Muscle layer of duodenum (tissue), 2 donors: ENCODE measurements at regions not wholly inside any gene's neighbourhood (a gene's known extent, or its start where the extent isn't known, plus 50 kb on each side); places are given as distances from the start of the nearest gene placed in this dataset.
A peak's percentile ranks its signal among the peaks of the same experiment; 100 is the strongest.

Experiments used
- H3K27ac ChIP-seq: one replicate; pipeline ENCODE4 v1.7.0; 2013; ENCODE audit warnings: mild to moderate bottlenecking, low read length
- H3K27me3 ChIP-seq: one replicate; pipeline ENCODE4 v1.7.0; 2013; ENCODE audit warnings: low read depth, mild to moderate bottlenecking, control low read depth, low read length
- H3K36me3 ChIP-seq, 2 donors: one replicate each; pipeline ENCODE4 v1.7.0; 2013; ENCODE audit warnings: low read length in 2 of 2, control low read depth in 1 of 2, mild to moderate bottlenecking in 1 of 2; ENCODE audit not compliant: insufficient read depth in 2 of 2, control insufficient read depth in 1 of 2
- H3K4me1 ChIP-seq, 2 donors: one replicate each; pipeline ENCODE4 v1.7.0; 2013; ENCODE audit warnings: low read length in 2 of 2, mild to moderate bottlenecking in 2 of 2, control low read depth in 1 of 2, moderate library complexity in 1 of 2; ENCODE audit not compliant: insufficient read depth in 2 of 2, control insufficient read depth in 1 of 2
- H3K4me3 ChIP-seq, 2 donors: one replicate each; pipeline ENCODE4 v1.7.0; 2013; ENCODE audit warnings: low read length in 2 of 2, low read depth in 1 of 2, mild to moderate bottlenecking in 1 of 2
- H3K9me3 ChIP-seq, 2 donors: one replicate each; pipeline ENCODE4 v1.7.0; 2013; ENCODE audit warnings: low read length in 2 of 2, control low read depth in 1 of 2, mild to moderate bottlenecking in 1 of 2; ENCODE audit not compliant: control insufficient read depth in 1 of 2
- donor health status: healthy.

- H3K4me3 ChIP-seq = no peak overlapping the region
- H3K9me3 ChIP-seq = no peaks in the 10 kb centered on the region
- no peaks in the 10 kb centered on the region for H3K36me3 ChIP-seq
- no peaks in the 10 kb centered on the region for H3K27me3 ChIP-seq
- no peaks in the 10 kb centered on the region for H3K4me1 ChIP-seq
- no peak overlapping the region for H3K27ac ChIP-seq
These were observed 141.8 kb upstream of the RASSF8 start for GRCh38 chr12:25816637-25817036.

- Histone ChIP-seq H3K27me3 (no peaks in the 10 kb centered on the region), H3K36me3 (no peaks in the 10 kb centered on the region), H3K4me3 (no peak overlapping the region), H3K27ac (no peak overlapping the region), H3K9me3 (no peaks in the 10 kb centered on the region), H3K4me1 (no peaks in the 10 kb centered on the region)
These were observed 141.3 kb upstream of the RASSF8 start for GRCh38 chr12:25817166-25817565.

GRCh38 chr12:25818596-25819390, 139.7 kb upstream of the RASSF8 start:
- no peaks in the 10 kb centered on the region for H3K27me3 ChIP-seq
- H3K4me3 ChIP-seq = no peak overlapping the region
- H3K4me1 ChIP-seq = no peaks in the 10 kb centered on the region

GRCh38 chr12:25819691-25820090, 138.8 kb upstream of the RASSF8 start:
- Histone ChIP-seq H3K9me3 (no peaks in the 10 kb centered on the region), H3K27ac (no peak overlapping the region), H3K4me1 (peaks cover 0 to 4% of the 10 kb centered on the region in 2 donors), H3K4me3 (no peak overlapping the region), H3K27me3 (no peaks in the 10 kb centered on the region), H3K36me3 (no peaks in the 10 kb centered on the region)

More at GRCh38 chr12:25818596-25819390, 139.7 kb upstream of the RASSF8 start:
- H3K27ac ChIP-seq = no peak overlapping the region
- H3K9me3 ChIP-seq = no peaks in the 10 kb centered on the region
- no peaks in the 10 kb centered on the region for H3K36me3 ChIP-seq

- Histone ChIP-seq H3K4me1 (peaks cover 0 to 4% of the 10 kb centered on the region in 2 donors), H3K27ac (no peak overlapping the region), H3K9me3 (no peaks in the 10 kb centered on the region), H3K27me3 (no peaks in the 10 kb centered on the region), H3K4me3 (no peak overlapping the region), H3K36me3 (no peaks in the 10 kb centered on the region)
These were observed 136.2 kb upstream of the RASSF8 start for GRCh38 chr12:25822281-25822680.

GRCh38 chr12:25824734-25825133, 133.7 kb upstream of the RASSF8 start:
- Histone ChIP-seq H3K27ac (peak overlapping the region; percentile 50), H3K9me3 (no peaks in the 10 kb centered on the region), H3K27me3 (no peaks in the 10 kb centered on the region), H3K36me3 (no peaks in the 10 kb centered on the region), H3K4me3 (no peak overlapping the region), H3K4me1 (peaks cover 4 to 12% of the 10 kb centered on the region in 2 donors)

- H3K4me1 ChIP-seq = peaks cover 4 to 12% of the 10 kb centered on the region in 2 donors
- no peaks in the 10 kb centered on the region for H3K27me3 ChIP-seq
- H3K36me3 ChIP-seq = no peaks in the 10 kb centered on the region
- no peak overlapping the region for H3K4me3 ChIP-seq
- H3K9me3 ChIP-seq = no peaks in the 10 kb centered on the region
- H3K27ac ChIP-seq = no peak overlapping the region
These were observed 133.0 kb upstream of the RASSF8 start for GRCh38 chr12:25825446-25825845.

GRCh38 chr12:25827141-25827540, 131.3 kb upstream of the RASSF8 start:
- no peak overlapping the region for H3K27ac ChIP-seq
- no peaks in the 10 kb centered on the region for H3K9me3 ChIP-seq
- H3K27me3 ChIP-seq = no peaks in the 10 kb centered on the region
- H3K36me3 ChIP-seq = no peaks in the 10 kb centered on the region
- peaks cover 4 to 12% of the 10 kb centered on the region in 2 donors for H3K4me1 ChIP-seq
- H3K4me3 ChIP-seq = no peak overlapping the region

- Histone ChIP-seq H3K27ac (peak overlapping the region; percentile 86), H3K36me3 (no peaks in the 10 kb centered on the region), H3K4me3 (no peak overlapping the region), H3K4me1 (peaks cover 4 to 12% of the 10 kb centered on the region in 2 donors), H3K27me3 (no peaks in the 10 kb centered on the region), H3K9me3 (no peaks in the 10 kb centered on the region)
These were observed 130.7 kb upstream of the RASSF8 start for GRCh38 chr12:25827747-25828146.

GRCh38 chr12:25828188-25828587, 130.3 kb upstream of the RASSF8 start:
- no peaks in the 10 kb centered on the region for H3K9me3 ChIP-seq

GRCh38 chr12:25829192-25829591, 129.3 kb upstream of the RASSF8 start:
- H3K36me3 ChIP-seq = no peaks in the 10 kb centered on the region
- peaks cover 4 to 12% of the 10 kb centered on the region in 2 donors for H3K4me1 ChIP-seq
- H3K4me3 ChIP-seq = no peak overlapping the region
- H3K27me3 ChIP-seq = no peaks in the 10 kb centered on the region
- H3K9me3 ChIP-seq = no peaks in the 10 kb centered on the region
- peak overlapping the region; percentile 86 for H3K27ac ChIP-seq

More at GRCh38 chr12:25828188-25828587, 130.3 kb upstream of the RASSF8 start:
- Histone ChIP-seq H3K4me1 (peaks cover 4 to 12% of the 10 kb centered on the region in 2 donors), H3K36me3 (no peaks in the 10 kb centered on the region), H3K27ac (peak overlapping the region; percentile 86), H3K27me3 (no peaks in the 10 kb centered on the region), H3K4me3 (no peak overlapping the region)

- H3K36me3 ChIP-seq = no peaks in the 10 kb centered on the region
- H3K27me3 ChIP-seq = no peaks in the 10 kb centered on the region
- H3K9me3 ChIP-seq = no peaks in the 10 kb centered on the region
- peaks cover 4 to 8% of the 10 kb centered on the region in 2 donors for H3K4me1 ChIP-seq
- no peak overlapping the region for H3K27ac ChIP-seq
- no peak overlapping the region for H3K4me3 ChIP-seq
These were observed 128.0 kb upstream of the RASSF8 start for GRCh38 chr12:25830456-25830855.
